HCT116 (cell line): ENCODE measurements at regions not wholly inside any gene's neighbourhood (a gene's known extent, or its start where the extent isn't known, plus 50 kb on each side); places are given as distances from the start of the nearest gene placed in this dataset.

ENCODE experiments used
- ATAC-seq: fragments of 200-7000 bp; cut with Tn5 transposase; 2 replicates; pipeline ENCODE4 v1.9.1; 2020; ENCODE audit warnings: mild to moderate bottlenecking, moderate library complexity
- BruUV-seq: library from RNA; stranded (reverse); fragments of 400-500 nt; replicated peaks from 2 replicates; lab custom pipeline; 2021; lab: Mats Ljungman, UMichigan
- CTCF ChIA-PET: fragments of 300-600 bp; sonication (Branson Sonifier 250); formaldehyde crosslinking; loops from one replicate; lab custom pipeline; 2021; ENCODE audit warnings: antibody characterized with exemption; lab: Charles Lee
- POLR2A ChIA-PET: fragments of 300-600, 350-600 bp; sonication (Branson Sonifier 250); formaldehyde crosslinking; loops from one replicate; lab custom pipeline; 2021; ENCODE audit warnings: antibody characterized with exemption; lab: Charles Lee
- RAD21 ChIA-PET, 2 experiments: fragments of 300-600 bp; sonication (Branson Sonifier 250); formaldehyde crosslinking; loops; one replicate each; lab custom pipeline; 2023; ENCODE audit warnings: low total read pairs in 2 of 2; ENCODE audit not compliant: uncharacterized antibody in 2 of 2, unreplicated experiment in 2 of 2, low non-redundant PET in 1 of 2; lab: Charles Lee
- DNase-seq: peaks from one replicate; pipeline ENCODE4 v3.0.0-alpha.2; 2010; ENCODE audit warnings: low read depth, low spot score
- H2AFZ ChIP-seq: fragments of 200-600 bp; shearing (Covaris generic), sonication (generic); 2 replicates; pipeline ENCODE4 v1.6.1; 2017; ENCODE audit warnings: low read depth, mixed run types, mixed read lengths, antibody characterized with exemption, low read length; ENCODE audit not compliant: poor library complexity, severe bottlenecking
- H3K27ac ChIP-seq: 2 replicates; pipeline ENCODE4 v1.5.1; 2012; ENCODE audit warnings: low read depth, low read length
- H3K27me3 ChIP-seq: fragments of 200-600 bp; sonication (generic); 2 replicates; pipeline ENCODE4 v1.6.1; 2016; ENCODE audit warnings: mixed run types, low read length, mixed read lengths; ENCODE audit not compliant: insufficient read depth
- H3K36me3 ChIP-seq, 2 experiments: fragments of 200-500 bp in 1 of 2; fragments of 200-600 bp in 1 of 2; sonication (Bioruptor generic) in 1 of 2; sonication (generic) in 1 of 2; 2 replicates each; pipeline versions ENCODE4 v1.5.1 to v1.6.1; 2014 to 2016; ENCODE audit warnings: low read length in 2 of 2, inconsistent platforms in 1 of 2, mixed read lengths in 1 of 2, mixed run types in 1 of 2; ENCODE audit not compliant: insufficient read depth in 2 of 2, control insufficient read depth in 1 of 2
- H3K4me1 ChIP-seq, 2 experiments: fragments of 200-600 bp in 1 of 2; sonication (generic) in 1 of 2; 2 replicates each; pipeline versions ENCODE4 v1.5.1 to v1.6.1; 2012 to 2017; ENCODE audit warnings: low read length in 2 of 2, inconsistent platforms in 1 of 2, mild to moderate bottlenecking in 1 of 2, mixed read lengths in 1 of 2, mixed run types in 1 of 2, moderate library complexity in 1 of 2; ENCODE audit not compliant: insufficient read depth in 2 of 2, control insufficient read depth in 1 of 2
- H3K4me2 ChIP-seq: fragments of 200-600 bp; sonication (generic); 2 replicates; pipeline ENCODE4 v1.6.1; 2017; ENCODE audit warnings: mixed run types, low read length, mixed read lengths
- H3K4me3 ChIP-seq, 2 experiments: fragments of 200-600 bp in 1 of 2; sonication (generic) in 1 of 2; replicated peaks in 1 of 2; 2 replicates each; pipeline ENCODE4 v1.5.1; 2011 to 2016; ENCODE audit warnings: low read length in 2 of 2, control low read depth in 1 of 2, low read depth in 1 of 2, mild to moderate bottlenecking in 1 of 2, mixed read lengths in 1 of 2, mixed run types in 1 of 2
- H3K79me2 ChIP-seq: fragments of 200-600 bp; sonication (generic); 2 replicates; pipeline ENCODE4 v1.6.1; 2017; ENCODE audit warnings: mild to moderate bottlenecking, mixed run types, low read length, moderate library complexity, mixed read lengths; ENCODE audit not compliant: insufficient read depth
- H3K9ac ChIP-seq: fragments of 200-600 bp; sonication (generic); 2 replicates; pipeline ENCODE4 v1.6.1; 2016; ENCODE audit warnings: low read length, mixed read lengths
- H3K9me2 ChIP-seq: fragments of 200-600 bp; sonication (generic), shearing (Covaris generic); 2 replicates; pipeline ENCODE4 v1.6.1; 2017; ENCODE audit warnings: mixed run types, mild to moderate bottlenecking, moderate library complexity; ENCODE audit not compliant: insufficient read depth
- H3K9me3 ChIP-seq, 2 experiments: fragments of 200-500 bp in 1 of 2; fragments of 200-600 bp in 1 of 2; sonication (Bioruptor generic) in 1 of 2; sonication (generic) in 1 of 2; 2 replicates each; pipeline ENCODE4 v1.6.1; 2014 to 2017; ENCODE audit warnings: low read length in 2 of 2, mixed read lengths in 2 of 2, inconsistent platforms in 1 of 2, low read depth in 1 of 2, mild to moderate bottlenecking in 1 of 2, mixed run types in 1 of 2, moderate library complexity in 1 of 2; ENCODE audit not compliant: control insufficient read depth in 1 of 2, insufficient read depth in 1 of 2
- H4K20me1 ChIP-seq: fragments of 200-600 bp; sonication (generic), shearing (Covaris generic); 2 replicates; pipeline ENCODE4 v1.6.1; 2017; ENCODE audit warnings: mixed run types, mild to moderate bottlenecking, moderate library complexity; ENCODE audit not compliant: insufficient read depth
- ATF3 ChIP-seq: IDR thresholded peaks from 2 replicates; pipeline ENCODE4 v1.6.1; 2012
- CTCF ChIP-seq, 3 experiments: fragments of 200-600 bp in 1 of 3; sonication (generic) in 1 of 3; IDR thresholded peaks in 2 of 3; conservative IDR thresholded peaks in 1 of 3; 2 replicates each; pipeline ENCODE4 v1.5.1; 2012 to 2017; ENCODE audit warnings: low read depth in 2 of 3, low read length in 2 of 3, antibody characterized with exemption in 1 of 3, borderline replicate concordance in 1 of 3, control low read depth in 1 of 3, mild to moderate bottlenecking in 1 of 3, mixed read lengths in 1 of 3, mixed run types in 1 of 3, moderate library complexity in 1 of 3; ENCODE audit not compliant: insufficient read depth in 1 of 3
- EZH2 ChIP-seq: fragments of 200-600 bp; sonication (generic); IDR thresholded peaks from 2 replicates; pipeline ENCODE4 v1.6.1; 2017; ENCODE audit warnings: antibody characterized with exemption, mixed run types
- EZH2phosphoT487 ChIP-seq: fragments of 200-600 bp; IDR thresholded peaks from 2 replicates; pipeline ENCODE4 v1.6.1; 2018; ENCODE audit warnings: antibody characterized with exemption, borderline replicate concordance
- FOSL1 ChIP-seq: IDR thresholded peaks from 2 replicates; pipeline ENCODE4 v1.6.1; 2012; ENCODE audit warnings: low read depth
- POLR2A ChIP-seq: IDR thresholded peaks from 2 replicates; pipeline ENCODE4 v1.7.0; 2011; ENCODE audit warnings: borderline replicate concordance; ENCODE audit not compliant: insufficient read depth, insufficient read length; ENCODE audit errors: extremely low read depth
- POLR2AphosphoS5 ChIP-seq: IDR thresholded peaks from 2 replicates; pipeline ENCODE4 v1.6.1; 2011; ENCODE audit warnings: mild to moderate bottlenecking, low read depth, low read length, moderate library complexity
- RAD21 ChIP-seq: IDR thresholded peaks from 2 replicates; pipeline ENCODE4 v1.6.1; 2012; ENCODE audit warnings: low read depth, mild to moderate bottlenecking
- SIN3A ChIP-seq: IDR thresholded peaks from 2 replicates; pipeline ENCODE4 v1.6.1; 2012; ENCODE audit warnings: low read depth
- SP1 ChIP-seq: IDR thresholded peaks from 2 replicates; pipeline ENCODE4 v1.6.1; 2012; ENCODE audit warnings: low read depth
- SRF ChIP-seq: IDR thresholded peaks from 2 replicates; pipeline ENCODE4 v1.6.1; 2012; ENCODE audit warnings: low read depth
- TCF7L2 ChIP-seq: IDR thresholded peaks from 2 replicates; pipeline ENCODE4 v1.7.0; 2011; ENCODE audit warnings: borderline replicate concordance, inconsistent platforms; ENCODE audit not compliant: insufficient read depth, insufficient read length; ENCODE audit errors: extremely low read depth
- ZFX ChIP-seq: fragments of 450-650 bp; IDR thresholded peaks from 2 replicates; pipeline ENCODE4 v1.6.1; 2017
- ZNF274 ChIP-seq: fragments of 200-500 bp; sonication (Bioruptor generic); IDR thresholded peaks from 2 replicates; pipeline ENCODE4 v1.6.1; 2014; ENCODE audit warnings: mild to moderate bottlenecking, low read depth, low read length, inconsistent platforms
- intact Hi-C: fragments of 100-400 bp; cut with micrococcal nuclease; formaldehyde crosslinking; loops from 2 replicates; pipeline ENCODE4 v1.10.0; 2022

- CTCF ChIA-PET = no interaction called here
- H3K4me1 ChIP-seq = no peaks in the 10 kb centered on the region
- H2AFZ ChIP-seq = no peak overlapping the region
- H3K4me2 ChIP-seq = no peak overlapping the region
- no peak for TF ChIP-seq POLR2A
- TF ChIP-seq SRF = no peak
- no peak for TF ChIP-seq EZH2
- TF ChIP-seq ZNF274 = no peak
- no peak for TF ChIP-seq SIN3A
- no peak for TF ChIP-seq EZH2phosphoT487
- TF ChIP-seq POLR2AphosphoS5 = no peak
- TF ChIP-seq TCF7L2 = no peak
- TF ChIP-seq ZFX = no peak
- H3K36me3 ChIP-seq = no peaks in the 10 kb centered on the region
- no peak overlapping the region for H3K4me3 ChIP-seq
- ATAC-seq = no peak
- H3K9me3 ChIP-seq = peaks cover 5 to 22% of the 10 kb centered on the region in 2 experiments; a peak in 2 of 4 replicates
- no peak overlapping the region for H3K9ac ChIP-seq
- intact Hi-C loops = no loop called here
- no peaks in the 10 kb centered on the region for H3K9me2 ChIP-seq
- H3K79me2 ChIP-seq = no peaks in the 10 kb centered on the region
- POLR2A ChIA-PET = no interaction called here
- H3K27ac ChIP-seq = no peak overlapping the region
- RAD21 ChIA-PET = no interaction called here
- no peaks in the 10 kb centered on the region for H4K20me1 ChIP-seq
- DNase-seq = no peak
- H3K27me3 ChIP-seq = no peaks in the 10 kb centered on the region
- BruUV-seq = no TSS peak
These were observed 488.1 kb upstream of the PRMT6 start for GRCh38 chr1:106568201-106568974.

GRCh38 chr1:106571109-106571508 is 485.4 kb upstream of the PRMT6 start:
- Histone ChIP-seq H2AFZ (no peak overlapping the region), H3K4me2 (no peak overlapping the region), H3K9me2 (no peaks in the 10 kb centered on the region), H3K4me1 (no peaks in the 10 kb centered on the region), H4K20me1 (no peaks in the 10 kb centered on the region), H3K36me3 (no peaks in the 10 kb centered on the region), H3K4me3 (no peak overlapping the region), H3K9ac (no peak overlapping the region), H3K9me3 (peaks cover 8 to 16% of the 10 kb centered on the region in 2 experiments; a peak in 2 of 4 replicates), H3K27ac (no peak overlapping the region), H3K79me2 (no peaks in the 10 kb centered on the region), H3K27me3 (no peaks in the 10 kb centered on the region)
- CTCF ChIA-PET = no interaction called here
- no peak for TF ChIP-seq ZFX
- TF ChIP-seq FOSL1 = no peak
- no peak for TF ChIP-seq POLR2A
- TF ChIP-seq EZH2 = no peak
- TF ChIP-seq SRF = no peak
- TF ChIP-seq SP1 = no peak
- no peak for TF ChIP-seq RAD21
- TF ChIP-seq SIN3A = no peak
- TF ChIP-seq CTCF (IDR thresholded peaks at IDR 0.05 in 2 of 3, conservative IDR thresholded peaks at IDR 0.05 in 1 of 3; ENCODE audit: borderline replicate concordance in 1 of 3, insufficient read depth in 1 of 3, low read depth in 2 of 3, low read length in 2 of 3) = no peak
- TF ChIP-seq ATF3 = no peak
- RAD21 ChIA-PET = no interaction called here
- BruUV-seq = no TSS peak
- POLR2A ChIA-PET = no interaction called here
- intact Hi-C loops = no loop called here
- ATAC-seq (no peak), DNase-seq (no peak)
